Left ventricle myocardium inferior (tissue), 1 donor: ENCODE measurements at regions not wholly inside any gene's neighbourhood (a gene's known extent, or its start where the extent isn't known, plus 50 kb on each side); places are given as distances from the start of the nearest gene placed in this dataset.
"Not testable (repeated sequence)": the region's sequence is repeated elsewhere in the genome, so short reads cannot be mapped to it uniquely, and the experiment has no call there.

Source experiments
- DNase-seq: peaks from one replicate; pipeline ENCODE4 v3.0.0-alpha.2; 2020
- H3K27ac ChIP-seq: fragments of 200-600 bp; replicated peaks from 2 replicates; pipeline ENCODE4 v1.8.0; 2021
- H3K27me3 ChIP-seq: fragments of 200-600 bp; 2 replicates; pipeline ENCODE4 v1.8.0; 2021; ENCODE audit warnings: low read depth
- H3K36me3 ChIP-seq: fragments of 200-600 bp; 2 replicates; pipeline ENCODE4 v1.8.0; 2021
- H3K4me1 ChIP-seq: fragments of 200-600 bp; 2 replicates; pipeline ENCODE4 v1.8.0; 2021
- H3K4me3 ChIP-seq: fragments of 200-600 bp; 2 replicates; pipeline ENCODE4 v1.8.0; 2021; ENCODE audit warnings: mild to moderate bottlenecking, moderate library complexity
- H3K9me3 ChIP-seq: fragments of 200-600 bp; replicated peaks from 2 replicates; pipeline ENCODE4 v1.8.0; 2021
- intact Hi-C: fragments of 100-400 bp; cut with micrococcal nuclease; formaldehyde crosslinking; loops from one replicate; pipeline ENCODE4 v1.11.0; 2022
- TF ChIP-seq, protein P1 (sequence below): fragments of 200-600 bp; IDR thresholded peaks from 2 replicates; pipeline ENCODE4 v1.8.0; 2021; ENCODE audit warnings: antibody characterized with exemption, mild to moderate bottlenecking, borderline replicate concordance
- donor health status: DM: no; HTN: yes; CAD: no; lungs with severe emphysema.

DNA sequence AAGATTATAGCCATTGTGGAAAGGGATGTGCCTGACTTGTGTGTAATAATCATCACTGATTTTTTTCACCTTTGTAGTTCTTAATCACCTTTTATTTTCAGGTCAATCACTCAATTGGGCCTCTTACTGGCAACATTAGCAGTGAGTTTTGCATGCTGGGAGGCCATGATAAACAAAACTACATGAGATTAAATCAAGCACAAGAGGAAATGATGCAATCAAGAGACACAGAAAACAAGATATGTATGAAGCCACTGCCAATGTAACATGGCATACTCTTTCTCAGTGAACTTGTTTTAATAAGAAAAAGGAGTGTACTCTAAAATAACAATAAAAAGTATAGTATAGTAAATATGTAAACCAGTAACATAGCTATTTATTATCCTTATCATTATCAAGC is 69.9 kb upstream of the FSIP2 start:
- no peak for DNase-seq
- Histone ChIP-seq H3K4me1 (no peaks in the 10 kb centered on the region), H3K27me3 (no peaks in the 10 kb centered on the region), H3K27ac (no peak overlapping the region), H3K9me3 (no peaks in the 10 kb centered on the region), H3K4me3 (no peak overlapping the region), H3K36me3 (no peaks in the 10 kb centered on the region)
- TF ChIP-seq, protein P1, sequence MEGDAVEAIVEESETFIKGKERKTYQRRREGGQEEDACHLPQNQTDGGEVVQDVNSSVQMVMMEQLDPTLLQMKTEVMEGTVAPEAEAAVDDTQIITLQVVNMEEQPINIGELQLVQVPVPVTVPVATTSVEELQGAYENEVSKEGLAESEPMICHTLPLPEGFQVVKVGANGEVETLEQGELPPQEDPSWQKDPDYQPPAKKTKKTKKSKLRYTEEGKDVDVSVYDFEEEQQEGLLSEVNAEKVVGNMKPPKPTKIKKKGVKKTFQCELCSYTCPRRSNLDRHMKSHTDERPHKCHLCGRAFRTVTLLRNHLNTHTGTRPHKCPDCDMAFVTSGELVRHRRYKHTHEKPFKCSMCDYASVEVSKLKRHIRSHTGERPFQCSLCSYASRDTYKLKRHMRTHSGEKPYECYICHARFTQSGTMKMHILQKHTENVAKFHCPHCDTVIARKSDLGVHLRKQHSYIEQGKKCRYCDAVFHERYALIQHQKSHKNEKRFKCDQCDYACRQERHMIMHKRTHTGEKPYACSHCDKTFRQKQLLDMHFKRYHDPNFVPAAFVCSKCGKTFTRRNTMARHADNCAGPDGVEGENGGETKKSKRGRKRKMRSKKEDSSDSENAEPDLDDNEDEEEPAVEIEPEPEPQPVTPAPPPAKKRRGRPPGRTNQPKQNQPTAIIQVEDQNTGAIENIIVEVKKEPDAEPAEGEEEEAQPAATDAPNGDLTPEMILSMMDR, result no peak
- intact Hi-C loops, result no loop called here

DNA sequence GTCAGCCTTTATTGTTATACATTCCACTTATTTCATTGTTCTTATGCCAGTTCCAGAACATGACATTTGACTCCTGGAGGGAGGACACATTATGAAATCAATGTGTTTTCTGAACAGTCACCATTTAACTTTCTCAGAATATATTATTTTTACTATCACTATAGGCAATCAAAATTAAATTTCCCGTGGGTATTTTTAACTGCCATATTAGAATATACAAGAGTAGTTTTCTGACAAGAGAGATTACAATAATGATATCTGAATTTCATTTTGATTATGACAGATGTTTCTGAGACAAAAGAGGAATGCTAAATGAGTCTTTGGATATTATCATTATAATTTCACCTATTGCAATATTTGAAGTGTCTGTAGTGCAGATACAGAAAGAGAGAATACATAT is 64.4 kb upstream of the FSIP2 start:
- Histone ChIP-seq H3K36me3 (no peaks in the 10 kb centered on the region), H3K4me3 (no peak overlapping the region), H3K27ac (no peak overlapping the region), H3K4me1 (no peaks in the 10 kb centered on the region), H3K9me3 (no peaks in the 10 kb centered on the region), H3K27me3 (no peaks in the 10 kb centered on the region)
- TF ChIP-seq, protein P1, result no peak
- intact Hi-C loops, result no loop called here
- DNase-seq, result no peak

DNA sequence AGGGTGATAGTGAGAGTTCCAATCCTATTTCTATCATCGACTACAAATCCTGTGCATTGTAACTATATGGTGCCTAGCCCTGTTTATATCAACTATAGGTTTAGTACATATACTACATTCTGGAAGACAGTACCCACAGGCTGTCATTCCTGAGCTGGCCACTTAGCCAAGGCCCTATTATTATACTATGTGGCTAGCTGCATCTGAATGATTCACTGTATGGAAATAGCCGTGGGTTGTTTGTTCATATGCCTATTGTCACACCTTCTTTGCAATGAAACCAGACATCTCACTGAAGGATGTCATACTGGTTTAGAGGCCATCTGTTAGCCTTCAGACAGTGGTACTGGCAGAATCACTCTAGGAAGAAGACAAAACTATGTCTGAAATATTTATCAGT is 62.3 kb upstream of the FSIP2 start:
- Histone ChIP-seq H3K4me1 (no peaks in the 10 kb centered on the region), H3K9me3 (no peaks in the 10 kb centered on the region), H3K27me3 (no peaks in the 10 kb centered on the region), H3K27ac (no peak overlapping the region), H3K36me3 (no peaks in the 10 kb centered on the region), H3K4me3 (no peak overlapping the region)
- intact Hi-C loops, result no loop called here
- no peak for DNase-seq
- TF ChIP-seq, protein P1, result no peak

DNA sequence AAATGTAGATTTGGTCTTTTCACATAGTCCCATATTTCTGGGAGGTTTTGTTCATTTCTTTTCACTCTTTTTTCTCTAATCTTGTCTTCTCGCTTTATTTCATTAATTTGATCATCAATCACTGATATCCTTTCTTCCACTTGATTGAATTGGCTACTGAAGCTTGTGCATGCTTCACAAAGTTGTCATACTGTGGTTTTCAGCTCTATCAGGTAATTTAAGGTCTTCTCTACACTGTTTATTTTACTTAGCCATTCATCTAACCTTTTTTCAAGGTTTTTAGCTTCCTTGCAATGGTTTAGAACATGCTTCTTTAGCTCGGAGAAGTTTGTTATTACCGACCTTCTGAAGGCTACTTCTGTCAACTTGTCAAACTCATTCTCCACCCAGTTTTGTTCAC is 51.6 kb upstream of the FSIP2 start:
- H3K9me3 ChIP-seq, result peaks cover 28% of the 10 kb centered on the region
- H3K36me3 ChIP-seq, H3K4me3 ChIP-seq, intact Hi-C loops, DNase-seq, H3K4me1 ChIP-seq, H3K27me3 ChIP-seq, H3K27ac ChIP-seq: not testable (repeated sequence)

DNA sequence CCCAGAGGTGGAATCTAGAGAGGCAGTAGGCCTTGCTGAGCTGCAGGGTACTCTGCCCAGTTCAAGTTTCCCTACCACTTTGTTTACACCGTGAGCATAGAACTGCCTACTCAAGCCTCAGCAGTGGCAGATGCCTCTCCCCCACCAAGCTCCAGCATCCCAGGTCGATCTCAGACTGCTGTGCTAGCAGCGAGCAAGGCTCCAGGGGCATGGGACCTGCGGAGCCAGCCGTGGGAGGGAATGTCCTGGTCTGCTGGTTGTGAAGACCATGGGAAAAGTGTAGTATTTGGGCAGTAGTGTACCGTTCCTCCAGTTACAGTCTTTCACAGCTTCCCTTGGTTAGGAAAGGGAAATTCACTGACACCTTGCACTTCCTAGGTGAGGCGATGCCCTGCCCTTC is 50.6 kb upstream of the FSIP2 start:
- intact Hi-C loops, result no loop called here
- DNase-seq, result no peak

More for the DNA sequence above, 50.6 kb upstream of the FSIP2 start:
- TF ChIP-seq, protein P1, result no peak
- H3K36me3 ChIP-seq, result no peaks in the 10 kb centered on the region
- no peaks in the 10 kb centered on the region for H3K27me3 ChIP-seq
- H3K27ac ChIP-seq, result no peak overlapping the region
- H3K4me3 ChIP-seq, result no peak overlapping the region
- H3K9me3 ChIP-seq, result peaks cover 18% of the 10 kb centered on the region
- H3K4me1 ChIP-seq, result no peaks in the 10 kb centered on the region
